H9 (cell line): ENCODE measurements at regions not wholly inside any gene's neighbourhood (a gene's known extent, or its start where the extent isn't known, plus 50 kb on each side); places are given as distances from the start of the nearest gene placed in this dataset.

ENCODE experiments used
- DNase-seq: peaks from one replicate; pipeline ENCODE4 v3.0.0-alpha.2; 2017
- H2AFZ ChIP-seq: one replicate; pipeline ENCODE4 v1.6.1; 2013; ENCODE audit warnings: mild to moderate bottlenecking, low read length, control low read depth, moderate library complexity
- H2AK5ac ChIP-seq: 2 replicates; pipeline ENCODE4 v1.6.1; 2013; ENCODE audit warnings: low read length, control low read depth, mixed read lengths; ENCODE audit not compliant: insufficient read length
- H2BK120ac ChIP-seq: one replicate; pipeline ENCODE4 v1.6.1; 2013; ENCODE audit warnings: low read depth, mild to moderate bottlenecking, low read length, control low read depth, inconsistent platforms; ENCODE audit not compliant: poor library complexity, severe bottlenecking
- H2BK12ac ChIP-seq: 2 replicates; pipeline ENCODE4 v1.6.1; 2013; ENCODE audit warnings: low read length, control low read depth, mixed read lengths, low read depth; ENCODE audit not compliant: insufficient read length
- H2BK15ac ChIP-seq: 2 replicates; pipeline ENCODE4 v1.6.1; 2013; ENCODE audit warnings: low read depth, low read length, control low read depth
- H2BK20ac ChIP-seq: one replicate; pipeline ENCODE4 v1.6.1; 2013; ENCODE audit warnings: low read depth, mild to moderate bottlenecking, low read length, control low read depth, inconsistent platforms; ENCODE audit not compliant: poor library complexity, severe bottlenecking
- H2BK5ac ChIP-seq: 2 replicates; pipeline ENCODE4 v1.6.1; 2013; ENCODE audit warnings: low read length, control low read depth, mixed read lengths; ENCODE audit not compliant: insufficient read length
- H3K14ac ChIP-seq: 2 replicates; pipeline ENCODE4 v1.6.1; 2013; ENCODE audit warnings: low read length, control low read depth; ENCODE audit not compliant: insufficient read depth
- H3K18ac ChIP-seq: 2 replicates; pipeline ENCODE4 v1.6.1; 2013; ENCODE audit warnings: low read depth, mild to moderate bottlenecking, mixed read lengths, low read length, control low read depth; ENCODE audit not compliant: insufficient read length
- H3K23ac ChIP-seq: 2 replicates; pipeline ENCODE4 v1.6.1; 2013; ENCODE audit warnings: low read length, control low read depth, mixed read lengths, low read depth; ENCODE audit not compliant: insufficient read length
- H3K23me2 ChIP-seq: 2 replicates; pipeline ENCODE4 v1.6.1; 2013; ENCODE audit warnings: low read depth, mild to moderate bottlenecking, mixed read lengths, low read length, control low read depth; ENCODE audit not compliant: insufficient read length, poor library complexity, severe bottlenecking
- H3K27ac ChIP-seq: 2 replicates; pipeline ENCODE4 v1.5.1; 2013; ENCODE audit warnings: low read length, control low read depth, mixed read lengths, low read depth; ENCODE audit not compliant: insufficient read length
- H3K27me3 ChIP-seq: 2 replicates; pipeline ENCODE4 v1.6.1; 2013; ENCODE audit warnings: low read length, control low read depth, inconsistent platforms; ENCODE audit not compliant: insufficient read depth
- H3K4ac ChIP-seq: 2 replicates; pipeline ENCODE4 v1.6.1; 2013; ENCODE audit warnings: low read depth, mild to moderate bottlenecking, control low read depth, inconsistent platforms, low read length, moderate library complexity
- H3K4me1 ChIP-seq: 2 replicates; pipeline ENCODE4 v1.6.1; 2013; ENCODE audit warnings: low read length, control low read depth, inconsistent platforms; ENCODE audit not compliant: insufficient read depth
- H3K4me2 ChIP-seq: 2 replicates; pipeline ENCODE4 v1.6.1; 2013; ENCODE audit warnings: low read length, control low read depth, mixed read lengths; ENCODE audit not compliant: insufficient read length, insufficient read depth
- H3K56ac ChIP-seq: 2 replicates; pipeline ENCODE4 v1.6.1; 2013; ENCODE audit warnings: low read depth, mild to moderate bottlenecking, mixed read lengths, low read length, control low read depth; ENCODE audit not compliant: insufficient read length
- H3K79me1 ChIP-seq: 2 replicates; pipeline ENCODE4 v1.6.1; 2013; ENCODE audit warnings: low read depth, mild to moderate bottlenecking, moderate library complexity, low read length, control low read depth, inconsistent platforms; ENCODE audit not compliant: insufficient read depth, poor library complexity, severe bottlenecking
- H3K79me2 ChIP-seq: 2 replicates; pipeline ENCODE4 v1.6.1; 2013; ENCODE audit warnings: low read length, control low read depth, inconsistent platforms; ENCODE audit not compliant: insufficient read depth
- H3K9ac ChIP-seq: 2 replicates; pipeline ENCODE4 v1.6.1; 2013; ENCODE audit warnings: low read length, control low read depth, mixed read lengths; ENCODE audit not compliant: insufficient read length; ENCODE audit errors: extremely low read depth
- H3K9me3 ChIP-seq: one replicate; pipeline ENCODE4 v1.6.1; 2013; ENCODE audit warnings: low read depth, low read length, inconsistent platforms; ENCODE audit not compliant: control insufficient read depth
- H3T11ph ChIP-seq: one replicate; pipeline ENCODE4 v1.6.1; 2013; ENCODE audit warnings: mild to moderate bottlenecking, low read length, control low read depth, inconsistent platforms
- H4K20me1 ChIP-seq: one replicate; pipeline ENCODE4 v1.6.1; 2013; ENCODE audit not compliant: control insufficient read depth, insufficient read length, insufficient read depth
- H4K5ac ChIP-seq: 2 replicates; pipeline ENCODE4 v1.6.1; 2013; ENCODE audit warnings: low read depth, mild to moderate bottlenecking, mixed read lengths, low read length, control low read depth; ENCODE audit not compliant: insufficient read length
- H4K8ac ChIP-seq: replicated peaks from 2 replicates; pipeline ENCODE4 v1.6.1; 2013; ENCODE audit warnings: low read length, control low read depth, mixed read lengths, low read depth; ENCODE audit not compliant: insufficient read length
- H4K91ac ChIP-seq: 2 replicates; pipeline ENCODE4 v1.6.1; 2013; ENCODE audit warnings: low read depth, mild to moderate bottlenecking, moderate library complexity, mixed read lengths, low read length, control low read depth; ENCODE audit not compliant: insufficient read length
- H3K27ac Mint-ChIP-seq, 3 experiments: 2 replicates in 2 of 3; 3 replicates in 1 of 3; pipeline ENCODE4 v1.8.0; 2020 to 2021; ENCODE audit warnings: mixed read lengths in 3 of 3, mild to moderate bottlenecking in 1 of 3, moderate library complexity in 1 of 3
- H3K27me3 Mint-ChIP-seq: 2 replicates; pipeline ENCODE4 v1.8.0; 2021; ENCODE audit warnings: low read depth, mild to moderate bottlenecking, moderate library complexity, mixed read lengths
- H3K36me3 Mint-ChIP-seq, 3 experiments: 2 replicates in 2 of 3; 3 replicates in 1 of 3; pipeline ENCODE4 v1.8.0; 2020 to 2021; ENCODE audit warnings: low read depth in 3 of 3, mixed read lengths in 3 of 3; ENCODE audit not compliant: insufficient read depth in 1 of 3
- H3K4me1 Mint-ChIP-seq, 2 experiments: 2 replicates each; pipeline ENCODE4 v1.8.0; 2020; ENCODE audit warnings: mixed read lengths in 2 of 2
- H3K4me3 Mint-ChIP-seq, 2 experiments: 2 replicates in 1 of 2; 3 replicates in 1 of 2; pipeline ENCODE4 v1.8.0; 2020 to 2021; ENCODE audit warnings: mild to moderate bottlenecking in 2 of 2, mixed read lengths in 2 of 2, moderate library complexity in 1 of 2
- H3K9me3 Mint-ChIP-seq, 2 experiments: 2 replicates in 1 of 2; 3 replicates in 1 of 2; pipeline ENCODE4 v1.8.0; 2020; ENCODE audit warnings: mild to moderate bottlenecking in 2 of 2, mixed read lengths in 2 of 2, moderate library complexity in 1 of 2
- whole genome bisulfite sequencing: extraction: QIAGEN DNeasy Blood & Tissue Kit; methylation state at CpG from one replicate; pipeline ENCODE4 v1.1.7; 2013; ENCODE audit warnings: missing lambda C conversion rate, low lambda C conversion rate, mixed read lengths; ENCODE audit not compliant: insufficient read length; ENCODE audit errors: extremely low coverage; 5-methylcytosine and 5-hydroxymethylcytosine counted together
- TF ChIP-seq, protein P1 (sequence below): fragments of 200-600 bp; sonication (generic); conservative IDR thresholded peaks from 3 replicates; pipeline ENCODE4 v1.8.0; 2021; ENCODE audit warnings: antibody characterized with exemption, mild to moderate bottlenecking

DNA sequence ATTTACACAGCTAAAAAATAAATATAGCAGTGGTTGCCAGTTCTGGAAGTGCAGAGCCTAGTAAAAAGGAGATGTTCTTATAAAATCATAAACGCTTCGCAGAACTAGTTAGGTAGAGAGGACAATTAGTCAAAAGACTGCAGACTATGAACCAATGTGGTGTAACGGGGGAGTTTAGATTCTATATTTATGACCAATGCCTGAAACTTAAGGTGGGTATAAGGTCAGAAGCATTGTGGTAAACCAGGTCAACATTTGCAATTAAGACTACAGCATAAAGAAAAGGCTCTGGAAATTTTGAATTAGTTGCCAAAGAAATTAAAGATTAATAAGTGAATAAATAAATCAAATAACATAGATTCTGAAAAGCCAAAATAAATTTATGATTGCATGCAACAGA lies 370.4 kb downstream of the PRDM9 start:
- no peaks in the 10 kb centered on the region for H3K4me1 ChIP-seq
- no peak overlapping the region for H2BK5ac ChIP-seq
- no peak overlapping the region for H3K23ac ChIP-seq
- no peak overlapping the region for H2BK20ac ChIP-seq
- no peak overlapping the region for H2BK15ac ChIP-seq
- no peak for DNase-seq
- no peaks in the 10 kb centered on the region for H3K27me3 Mint-ChIP-seq
- H3K27ac Mint-ChIP-seq, result no peak overlapping the region
- no peak overlapping the region for H3T11ph ChIP-seq
- H2BK12ac ChIP-seq, result no peak overlapping the region
- H3K4me3 Mint-ChIP-seq, result no peak overlapping the region
- H3K27me3 ChIP-seq, result no peaks in the 10 kb centered on the region
- no peak overlapping the region for H2AK5ac ChIP-seq
- H2AFZ ChIP-seq, result no peak overlapping the region
- no peak overlapping the region for H3K56ac ChIP-seq
- H3K23me2 ChIP-seq, result no peaks in the 10 kb centered on the region
- H4K8ac ChIP-seq, result no peak overlapping the region
- H3K27ac ChIP-seq, result no peak overlapping the region
- no peak overlapping the region for H3K14ac ChIP-seq
- no peaks in the 10 kb centered on the region for H3K9me3 ChIP-seq
- WGBS, result no CpG with 5 or more reads among the region's 3 CpGs
- no peak overlapping the region for H4K5ac ChIP-seq
- H3K9ac ChIP-seq, result no peak overlapping the region
- no peaks in the 10 kb centered on the region for H3K79me1 ChIP-seq
- H3K36me3 Mint-ChIP-seq, result peaks cover 2 to 4% (median 2%) of the 10 kb centered on the region in 3 experiments; a peak in 4 of 7 replicates
- no peaks in the 10 kb centered on the region for H4K20me1 ChIP-seq
- TF ChIP-seq, protein P1, sequence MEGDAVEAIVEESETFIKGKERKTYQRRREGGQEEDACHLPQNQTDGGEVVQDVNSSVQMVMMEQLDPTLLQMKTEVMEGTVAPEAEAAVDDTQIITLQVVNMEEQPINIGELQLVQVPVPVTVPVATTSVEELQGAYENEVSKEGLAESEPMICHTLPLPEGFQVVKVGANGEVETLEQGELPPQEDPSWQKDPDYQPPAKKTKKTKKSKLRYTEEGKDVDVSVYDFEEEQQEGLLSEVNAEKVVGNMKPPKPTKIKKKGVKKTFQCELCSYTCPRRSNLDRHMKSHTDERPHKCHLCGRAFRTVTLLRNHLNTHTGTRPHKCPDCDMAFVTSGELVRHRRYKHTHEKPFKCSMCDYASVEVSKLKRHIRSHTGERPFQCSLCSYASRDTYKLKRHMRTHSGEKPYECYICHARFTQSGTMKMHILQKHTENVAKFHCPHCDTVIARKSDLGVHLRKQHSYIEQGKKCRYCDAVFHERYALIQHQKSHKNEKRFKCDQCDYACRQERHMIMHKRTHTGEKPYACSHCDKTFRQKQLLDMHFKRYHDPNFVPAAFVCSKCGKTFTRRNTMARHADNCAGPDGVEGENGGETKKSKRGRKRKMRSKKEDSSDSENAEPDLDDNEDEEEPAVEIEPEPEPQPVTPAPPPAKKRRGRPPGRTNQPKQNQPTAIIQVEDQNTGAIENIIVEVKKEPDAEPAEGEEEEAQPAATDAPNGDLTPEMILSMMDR, result no peak
- H3K4me1 Mint-ChIP-seq, result no peaks in the 10 kb centered on the region
- no peak overlapping the region for H4K91ac ChIP-seq
- H3K4me2 ChIP-seq, result no peak overlapping the region
- peaks cover 2 to 3% of the 10 kb centered on the region in 2 experiments; a peak in 2 of 5 replicates for H3K9me3 Mint-ChIP-seq
- H3K4ac ChIP-seq, result no peak overlapping the region
- H3K18ac ChIP-seq, result no peak overlapping the region
- H2BK120ac ChIP-seq, result no peak overlapping the region
- H3K79me2 ChIP-seq, result no peaks in the 10 kb centered on the region
